DMS 273 (cell line): ENCODE measurements at regions not wholly inside any gene's neighbourhood (a gene's known extent, or its start where the extent isn't known, plus 50 kb on each side); places are given as distances from the start of the nearest gene placed in this dataset.
A peak's percentile ranks its signal among the peaks of the same experiment; 100 is the strongest.

Experiments used
- DNase-seq: peaks from one replicate; lab custom pipeline; 2025; ENCODE audit not compliant: unreplicated experiment; lab: John Stamatoyannopoulos, UW

GRCh38 chr13:72180253-72180952, 313.4 kb upstream of the DACH1 start:
- no peak for DNase-seq

DNA sequence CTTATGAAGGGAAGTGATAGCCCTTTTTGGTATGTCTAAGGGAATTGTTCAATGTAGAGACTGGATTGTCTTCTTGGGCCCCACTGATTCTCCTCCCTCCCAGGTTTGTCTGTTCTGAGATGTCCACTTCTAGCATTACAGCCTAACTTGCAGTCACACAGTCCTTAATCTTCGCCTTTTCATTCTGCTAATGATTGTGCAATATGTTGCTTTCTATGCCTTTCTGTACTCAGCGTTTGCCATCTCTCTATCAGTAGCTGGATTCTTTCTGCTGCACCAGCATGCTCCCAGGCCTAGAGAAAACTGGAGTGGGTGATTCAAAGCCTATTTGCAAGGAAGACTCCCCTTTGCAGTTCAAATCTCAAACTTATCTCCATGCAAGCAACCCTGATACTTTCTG, 307.5 kb upstream of the DACH1 start:
- no peak for DNase-seq

DNA sequence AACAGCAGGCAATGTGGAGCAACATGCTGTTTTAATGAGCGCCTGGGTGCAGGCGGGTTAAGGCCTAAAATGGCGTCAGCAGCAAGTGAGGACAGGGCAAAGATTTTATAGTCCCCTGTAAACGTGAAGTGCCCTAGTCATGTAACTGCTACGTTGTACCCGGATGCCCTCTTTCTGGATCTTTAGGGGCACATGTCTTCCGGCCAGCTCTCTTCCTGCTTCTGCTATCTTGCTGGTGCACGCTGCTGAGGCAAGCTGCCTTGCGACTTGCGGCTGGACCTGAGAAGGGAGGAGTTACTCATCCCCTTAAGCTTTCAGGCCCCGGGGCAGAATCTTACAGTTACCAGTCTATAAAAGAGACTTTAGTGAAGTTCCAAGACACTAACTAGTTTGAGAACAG, 303.6 kb upstream of the DACH1 start:
- DNase-seq, result no peak

DNA sequence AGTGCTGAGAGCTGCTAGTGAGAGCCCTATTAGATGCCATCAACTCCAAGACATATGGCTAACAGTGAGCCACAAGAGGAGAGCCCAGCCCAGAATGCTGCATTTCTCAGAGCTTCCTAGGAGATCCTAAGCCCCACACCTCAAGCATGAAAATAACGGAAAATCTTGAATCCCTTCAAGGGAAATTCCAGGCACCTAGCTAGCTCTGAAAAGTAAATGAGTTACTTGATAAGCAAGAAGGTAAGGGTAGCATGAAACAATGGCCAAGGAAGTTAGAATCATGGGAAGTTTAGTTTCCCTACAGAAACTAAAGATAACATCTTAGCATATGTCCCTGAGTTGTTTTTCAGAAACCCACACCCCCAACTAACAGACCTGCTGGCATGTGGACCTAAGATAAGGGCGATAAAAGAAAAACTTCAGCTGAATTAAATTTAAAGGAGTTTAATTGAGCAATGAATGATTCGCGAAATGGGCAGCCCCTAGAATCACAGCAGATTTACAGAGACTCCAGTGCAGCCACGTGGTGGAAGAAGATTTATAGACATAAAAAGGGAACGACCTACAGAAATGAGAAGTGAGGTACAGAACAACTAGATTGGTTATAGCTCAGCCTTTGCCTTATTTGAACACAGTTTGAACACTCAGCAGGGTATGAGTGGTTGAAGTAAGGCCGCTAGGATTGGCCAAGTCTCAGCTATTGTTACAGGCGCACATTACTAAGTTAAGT, 301.3 kb upstream of the DACH1 start:
- peak; percentile 70 for DNase-seq

DNA sequence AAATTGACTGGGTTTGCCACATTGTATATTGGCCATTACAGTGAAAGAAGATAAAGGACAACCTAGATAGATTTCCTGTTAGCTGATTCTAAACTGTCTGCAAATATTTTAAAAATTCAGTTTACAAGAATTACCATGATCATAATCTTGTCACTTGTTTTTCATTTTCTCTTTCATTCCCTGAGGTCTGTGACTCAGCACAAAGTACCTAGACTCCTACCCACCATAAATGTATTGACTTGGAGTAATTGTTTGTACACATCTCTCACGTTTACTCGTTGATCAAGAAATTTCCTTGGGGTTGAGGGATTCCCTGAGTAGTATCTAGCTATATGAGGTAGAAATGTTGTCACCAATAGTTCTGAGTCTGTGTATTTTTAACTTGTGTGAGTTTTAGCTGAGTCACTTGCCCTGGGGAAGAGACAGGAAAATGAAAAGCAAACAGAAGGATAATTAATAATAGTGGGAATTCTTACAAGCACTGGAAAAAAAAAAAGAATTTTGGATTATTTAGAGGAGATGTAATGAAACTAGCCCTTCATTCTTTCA, 299.2 kb upstream of the DACH1 start:
- no peak for DNase-seq

GRCh38 chr13:72165276-72165675, 298.3 kb upstream of the DACH1 start:
- peak; percentile 53 for DNase-seq

DNA sequence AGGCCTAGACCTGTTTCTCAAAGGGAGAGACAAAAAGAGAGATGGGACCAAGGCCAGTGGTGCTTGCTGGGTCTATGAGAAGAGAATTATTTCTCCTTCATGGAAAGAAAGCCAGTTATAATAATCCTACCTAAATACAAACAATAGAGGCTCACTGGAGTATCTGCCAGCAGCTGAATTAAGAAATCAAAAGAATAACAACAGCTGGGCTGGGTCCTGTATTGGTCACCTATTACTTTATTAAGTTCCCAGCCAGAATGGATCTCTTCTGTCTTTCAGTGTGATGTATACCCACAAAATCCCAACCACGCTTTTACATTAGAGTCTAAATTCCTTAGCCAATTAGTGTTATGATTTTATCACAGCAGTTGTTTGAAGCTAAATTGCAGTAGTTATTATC, 297.8 kb upstream of the DACH1 start:
- peak; percentile 39 for DNase-seq

DNA sequence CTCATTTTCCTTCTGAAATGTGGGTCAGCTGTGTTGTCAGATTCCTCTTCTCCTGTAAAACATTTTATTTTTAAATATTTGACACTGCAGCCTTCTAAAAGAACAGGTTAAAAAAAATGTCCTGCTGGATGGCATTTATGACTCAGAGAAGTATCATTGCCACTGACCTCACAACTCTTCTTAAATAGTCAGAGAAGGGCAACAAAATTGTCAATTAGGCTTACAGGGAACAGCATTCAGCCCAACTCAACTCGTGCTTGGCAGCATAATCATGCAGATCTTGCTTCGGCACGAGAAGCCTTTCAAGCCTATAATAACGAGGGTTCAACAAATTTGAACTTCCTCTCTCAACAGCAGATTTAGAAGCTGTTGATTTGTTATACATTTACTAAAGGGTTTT, 296.7 kb upstream of the DACH1 start:
- DNase-seq, result peak; percentile 24

- DNase-seq, result no peak
Observed at GRCh38 chr13:72160977-72161376, 294.0 kb upstream of the DACH1 start.

DNA sequence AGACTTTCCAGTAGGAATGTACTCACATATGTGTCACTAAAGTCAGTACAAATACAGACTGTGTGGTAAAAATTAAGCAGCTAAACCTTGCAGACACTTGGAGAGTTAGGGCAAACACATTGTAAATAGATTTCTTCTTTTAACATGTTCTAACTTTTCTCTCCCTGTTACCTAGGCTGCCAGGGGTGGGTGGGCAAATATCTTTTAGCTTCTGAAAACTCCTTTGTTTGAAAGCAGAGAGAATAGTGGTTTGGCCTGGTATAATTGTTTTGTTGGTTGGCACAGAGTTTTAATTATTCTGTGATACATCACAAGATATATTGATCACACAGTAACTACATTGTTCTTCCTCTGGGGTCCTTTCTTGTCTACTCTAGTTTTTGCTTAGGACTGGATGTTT, 289.8 kb upstream of the DACH1 start:
- DNase-seq, result no peak

DNA sequence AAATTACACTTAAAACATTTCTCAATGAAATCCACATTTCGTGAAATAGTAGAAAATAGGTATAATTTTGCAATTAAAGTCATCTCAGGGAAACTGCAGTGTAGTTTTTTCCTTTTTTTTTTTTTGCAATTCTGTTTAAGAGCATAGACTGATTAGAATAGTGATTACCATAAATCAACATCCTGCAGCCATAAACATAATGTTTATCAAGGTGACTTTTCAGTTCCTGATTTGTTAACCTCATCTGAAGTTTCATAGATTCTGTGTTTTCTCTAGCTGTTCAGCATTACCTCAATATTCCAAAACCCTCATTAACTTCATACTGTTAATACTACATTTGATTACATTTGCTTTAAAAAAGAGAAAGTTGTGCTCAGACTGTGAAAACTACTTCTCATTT, 286.3 kb upstream of the DACH1 start:
- no peak for DNase-seq

DNA sequence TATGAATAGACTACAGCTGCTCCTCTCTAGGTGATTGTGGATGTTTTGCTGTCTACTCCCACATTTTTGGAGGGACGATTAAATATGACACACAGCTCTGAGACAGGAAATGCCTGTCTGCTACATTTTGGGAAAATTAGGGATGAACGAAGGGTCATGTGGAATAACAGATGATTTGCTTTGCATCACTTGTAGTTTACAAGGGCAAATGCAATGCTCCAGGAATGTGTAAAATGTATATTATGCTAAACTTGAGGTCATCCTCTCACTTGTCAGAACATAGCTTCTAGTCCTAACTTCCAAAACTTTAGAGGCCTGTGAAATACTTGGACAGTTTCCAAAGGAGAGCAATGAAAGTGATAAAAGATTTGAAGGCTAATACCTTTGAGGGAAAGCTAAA, 284.2 kb upstream of the DACH1 start:
- no peak for DNase-seq

DNA sequence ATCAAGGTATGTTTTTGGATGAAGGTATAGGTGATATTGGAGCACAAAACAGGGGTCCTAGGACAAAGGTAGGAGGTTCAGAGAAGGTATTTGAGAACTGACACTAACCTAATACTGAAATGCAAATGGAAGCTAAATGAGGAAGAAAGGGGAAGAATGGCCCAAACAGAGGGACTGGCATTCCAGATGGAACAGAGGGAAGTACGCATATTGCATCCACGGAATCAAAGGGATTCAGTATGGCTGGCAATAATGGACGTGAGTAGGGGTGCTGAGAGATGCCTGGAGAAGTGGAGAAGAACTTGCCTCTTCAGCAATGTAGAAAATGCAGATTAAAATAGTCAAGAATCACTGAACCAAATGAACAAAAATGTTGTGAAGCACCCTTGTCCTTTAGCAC, 283.5 kb upstream of the DACH1 start:
- DNase-seq, result no peak

GRCh38 chr13:72149701-72150100, 282.7 kb upstream of the DACH1 start:
- DNase-seq, result no peak

- DNase-seq, result no peak
Observed at GRCh38 chr13:72146816-72147215, 279.8 kb upstream of the DACH1 start.

GRCh38 chr13:72145383-72145782, 278.4 kb upstream of the DACH1 start:
- DNase-seq, result no peak

GRCh38 chr13:72144636-72145035, 277.6 kb upstream of the DACH1 start:
- DNase-seq, result no peak

DNA sequence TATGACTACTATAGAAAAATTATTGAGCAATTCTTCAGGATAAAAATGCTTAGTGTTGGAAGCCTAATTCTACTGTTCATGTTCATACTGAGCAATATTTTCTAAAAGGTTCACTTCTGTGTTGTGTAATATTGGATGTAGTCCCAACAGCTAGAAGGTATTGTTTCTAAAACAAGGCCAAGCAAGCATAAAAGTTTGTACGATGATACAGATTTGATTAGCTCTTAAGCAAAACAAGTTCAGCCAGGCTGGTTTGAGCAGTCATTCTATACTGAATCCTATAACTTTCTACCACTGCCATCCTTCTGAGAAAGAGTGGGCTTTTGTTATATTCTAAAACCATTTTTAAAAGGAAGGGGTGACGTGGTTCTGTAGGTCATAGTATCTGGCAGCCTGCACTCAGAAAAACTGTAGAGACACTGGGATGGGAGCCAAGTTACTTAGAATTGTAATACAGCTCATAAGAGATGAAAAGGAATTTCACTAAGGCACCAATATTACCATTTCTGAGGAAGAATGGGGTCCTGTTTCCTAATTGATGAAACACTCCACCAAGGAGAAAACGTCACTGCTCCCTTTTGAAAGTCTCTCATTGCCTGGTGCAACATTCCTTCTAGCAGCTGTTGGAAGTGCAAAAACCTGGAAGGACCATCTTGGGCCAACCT, 275.0 kb upstream of the DACH1 start:
- peak; percentile 8 for DNase-seq

GRCh38 chr13:72139192-72139591, 272.2 kb upstream of the DACH1 start:
- no peak for DNase-seq

DNA sequence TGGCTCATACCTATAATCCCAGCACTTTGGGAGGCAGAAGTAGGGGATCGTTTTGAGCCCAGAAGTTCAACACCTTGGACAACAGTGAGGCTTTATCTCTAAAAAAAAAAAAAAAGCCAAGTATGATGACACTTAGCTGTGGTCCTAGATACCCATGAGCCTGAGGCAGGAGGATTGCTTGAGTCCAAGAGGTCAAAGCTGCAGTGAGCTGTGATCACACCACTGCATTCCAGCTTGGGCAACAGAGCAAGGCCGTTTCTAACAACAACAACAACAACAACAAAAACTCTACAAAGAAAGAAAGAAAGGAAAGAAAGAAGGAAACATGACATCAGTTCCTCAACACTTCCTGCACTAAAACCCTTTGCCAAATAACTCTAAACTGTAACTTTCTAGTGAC, 265.1 kb upstream of the DACH1 start:
- DNase-seq, result no peak

DNA sequence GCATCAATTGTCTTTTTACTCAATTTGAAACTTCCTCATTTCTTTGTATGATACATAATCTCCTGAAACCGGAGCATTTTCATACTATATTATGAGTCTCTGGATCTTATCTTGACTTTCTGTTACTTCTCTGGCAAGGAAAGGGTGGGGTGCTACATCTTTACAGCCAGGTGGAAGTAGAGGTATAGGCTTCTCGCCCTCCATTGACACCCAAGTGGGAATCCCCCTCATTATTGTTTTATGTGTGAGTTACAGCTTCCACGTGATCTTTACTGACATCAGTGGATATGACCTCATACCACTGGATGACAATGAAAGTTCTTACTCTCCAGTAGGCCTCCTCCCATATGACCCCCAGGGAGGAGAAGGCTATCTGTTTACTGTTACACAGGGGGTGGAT, 262.1 kb upstream of the DACH1 start:
- DNase-seq, result no peak

GRCh38 chr13:72127031-72127430, 260.0 kb upstream of the DACH1 start:
- DNase-seq, result no peak
